Kidney (tissue), 13 donors: ENCODE measurements at regions not wholly inside any gene's neighbourhood (a gene's known extent, or its start where the extent isn't known, plus 50 kb on each side); places are given as distances from the start of the nearest gene placed in this dataset.

Source experiments
- DNase-seq, 5 donors: peaks; one replicate each; pipeline ENCODE4 v3.0.0-alpha.2; 2013 to 2020
- FAIRE-seq: peaks from 2 replicates; lab custom pipeline; 2012; peaks lifted over from hg19 to GRCh38; lab: Jason Lieb, UNC
- H3K27ac ChIP-seq, 2 donors: one replicate each; pipeline ENCODE4 v1.7.0; 2013; ENCODE audit warnings: low read depth in 2 of 2, low read length in 2 of 2, inconsistent platforms in 1 of 2
- H3K27me3 ChIP-seq: one replicate; pipeline ENCODE4 v1.7.1; 2013; ENCODE audit warnings: low read length, inconsistent platforms; ENCODE audit not compliant: control insufficient read depth, insufficient read depth
- H3K36me3 ChIP-seq, 3 donors: one replicate each; pipeline versions ENCODE4 v1.7.0 to v1.7.1; 2013; ENCODE audit warnings: low read length in 3 of 3, control low read depth in 1 of 3, inconsistent platforms in 1 of 3; ENCODE audit not compliant: insufficient read depth in 3 of 3, control insufficient read depth in 2 of 3
- H3K4me1 ChIP-seq, 3 donors: one replicate each; pipeline versions ENCODE4 v1.7.0 to v1.7.1; 2013; ENCODE audit warnings: low read length in 3 of 3, inconsistent platforms in 1 of 3, low read depth in 1 of 3; ENCODE audit not compliant: control insufficient read depth in 2 of 3, insufficient read depth in 2 of 3
- H3K4me3 ChIP-seq, 3 donors: one replicate each; pipeline versions ENCODE4 v1.7.0 to v1.8.1; 2013; ENCODE audit warnings: low read length in 3 of 3, control low read depth in 1 of 3, inconsistent platforms in 1 of 3
- H3K9ac ChIP-seq, 3 donors: one replicate each; pipeline versions ENCODE4 v1.7.0 to v1.7.1; 2013; ENCODE audit warnings: low read length in 3 of 3, control low read depth in 1 of 3, inconsistent platforms in 1 of 3
- H3K9me3 ChIP-seq, 3 donors: one replicate each; pipeline versions ENCODE4 v1.7.0 to v1.7.1; 2013; ENCODE audit warnings: low read length in 3 of 3, control low read depth in 1 of 3, inconsistent platforms in 1 of 3; ENCODE audit not compliant: control insufficient read depth in 2 of 3, insufficient read depth in 1 of 3
- intact Hi-C: fragments of 100-400 bp; cut with DNase I; formaldehyde crosslinking; loops from one replicate; pipeline ENCODE4 v1.11.1; 2022
- TF ChIP-seq, protein P1 (sequence below): IDR thresholded peaks from 3 replicates; pipeline ENCODE4 v1.5.1; 2012; ENCODE audit warnings: mild to moderate bottlenecking, moderate library complexity, borderline replicate concordance; ENCODE audit not compliant: insufficient read depth; ENCODE audit errors: extremely low read depth
- donor health status: control.
- donor health status: control.
- donor health status: control.
- donor health status: control.
- donor health status: control.
- donor health status: DM: yes; HTN: yes; CAD: no.
- donor health status: Normal renal cell carcinoma (clear cell type).

GRCh38 chr9:692636-693129 is 148.8 kb upstream of the DMRT1 start:
- Histone ChIP-seq H3K27me3 (no peaks in the 10 kb centered on the region), H3K36me3 (no peaks in the 10 kb centered on the region), H3K4me3 (peak overlapping the region in 2 of 3 donors; percentile 5 to 27), H3K9me3 (no peaks in the 10 kb centered on the region), H3K4me1 (peaks cover 2 to 34% (median 25%) of the 10 kb centered on the region in 3 donors), H3K9ac (peak overlapping the region in 2 of 3 donors; percentile 4 to 68), H3K27ac (peak overlapping the region; percentile 71 to 90)
- TF ChIP-seq, protein P1, sequence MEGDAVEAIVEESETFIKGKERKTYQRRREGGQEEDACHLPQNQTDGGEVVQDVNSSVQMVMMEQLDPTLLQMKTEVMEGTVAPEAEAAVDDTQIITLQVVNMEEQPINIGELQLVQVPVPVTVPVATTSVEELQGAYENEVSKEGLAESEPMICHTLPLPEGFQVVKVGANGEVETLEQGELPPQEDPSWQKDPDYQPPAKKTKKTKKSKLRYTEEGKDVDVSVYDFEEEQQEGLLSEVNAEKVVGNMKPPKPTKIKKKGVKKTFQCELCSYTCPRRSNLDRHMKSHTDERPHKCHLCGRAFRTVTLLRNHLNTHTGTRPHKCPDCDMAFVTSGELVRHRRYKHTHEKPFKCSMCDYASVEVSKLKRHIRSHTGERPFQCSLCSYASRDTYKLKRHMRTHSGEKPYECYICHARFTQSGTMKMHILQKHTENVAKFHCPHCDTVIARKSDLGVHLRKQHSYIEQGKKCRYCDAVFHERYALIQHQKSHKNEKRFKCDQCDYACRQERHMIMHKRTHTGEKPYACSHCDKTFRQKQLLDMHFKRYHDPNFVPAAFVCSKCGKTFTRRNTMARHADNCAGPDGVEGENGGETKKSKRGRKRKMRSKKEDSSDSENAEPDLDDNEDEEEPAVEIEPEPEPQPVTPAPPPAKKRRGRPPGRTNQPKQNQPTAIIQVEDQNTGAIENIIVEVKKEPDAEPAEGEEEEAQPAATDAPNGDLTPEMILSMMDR, result no peak
- DNase-seq, result no peak
- intact Hi-C loops, result no loop called here
- no peak for FAIRE-seq

- no peaks in the 10 kb centered on the region for H3K27me3 ChIP-seq
- H3K36me3 ChIP-seq, result no peaks in the 10 kb centered on the region
- H3K27ac ChIP-seq, result peak overlapping the region; percentile 71 to 90
- TF ChIP-seq, protein P1, result no peak
- FAIRE-seq (no peak), DNase-seq (peak in 3 of 5 donors; percentile 54 to 93 (median 85))
- peaks cover 2 to 34% (median 27%) of the 10 kb centered on the region in 3 donors for H3K4me1 ChIP-seq
- peak overlapping the region; percentile 5 to 40 (median 27) for H3K4me3 ChIP-seq
- H3K9ac ChIP-seq, result peak overlapping the region; percentile 4 to 68 (median 15)
- H3K9me3 ChIP-seq, result no peaks in the 10 kb centered on the region
- intact Hi-C loops, result no loop called here
Observed at GRCh38 chr9:693201-694091, 148.1 kb upstream of the DMRT1 start.

GRCh38 chr9:694092-694402 is 147.4 kb upstream of the DMRT1 start:
- Histone ChIP-seq H3K27ac (peak overlapping the region; percentile 71 to 90), H3K27me3 (no peaks in the 10 kb centered on the region), H3K9me3 (no peaks in the 10 kb centered on the region), H3K4me1 (peaks cover 2 to 34% (median 27%) of the 10 kb centered on the region in 3 donors), H3K4me3 (peak overlapping the region; percentile 5 to 40 (median 27)), H3K36me3 (no peaks in the 10 kb centered on the region), H3K9ac (peak overlapping the region in 2 of 3 donors; percentile 61 to 68)
- intact Hi-C loops, result no loop called here
- DNase-seq (peak in 1 of 5 donors; percentile 21), FAIRE-seq (no peak)
- TF ChIP-seq, protein P1, result no peak
